MM.1S (cell line): ENCODE measurements at regions not wholly inside any gene's neighbourhood (a gene's known extent, or its start where the extent isn't known, plus 50 kb on each side); places are given as distances from the start of the nearest gene placed in this dataset.

Experiments used
- DNase-seq: peaks from one replicate; pipeline ENCODE4 v3.0.0-alpha.2; 2015
- H2AFZ ChIP-seq: fragments of 300-600 bp; sonication (generic); 2 replicates; pipeline ENCODE4 v1.6.0; 2016; ENCODE audit warnings: antibody characterized with exemption, low read length
- H3F3A ChIP-seq: fragments of 300-600 bp; sonication (generic); 2 replicates; pipeline ENCODE4 v1.6.1; 2016; ENCODE audit warnings: mild to moderate bottlenecking, antibody characterized with exemption, low read length, moderate library complexity, mixed read lengths; ENCODE audit not compliant: insufficient read depth
- H3K27ac ChIP-seq: fragments of 300-600 bp; sonication (generic); 2 replicates; pipeline ENCODE4 v1.5.1; 2016; ENCODE audit warnings: mild to moderate bottlenecking, low read length
- H3K27me3 ChIP-seq: fragments of 300-600 bp; sonication (generic); replicated peaks from 2 replicates; pipeline ENCODE4 v1.6.0; 2016; ENCODE audit warnings: low read length; ENCODE audit not compliant: insufficient read depth
- H3K36me3 ChIP-seq: fragments of 300-600 bp; sonication (generic); replicated peaks from 2 replicates; pipeline ENCODE4 v1.6.1; 2016; ENCODE audit warnings: mild to moderate bottlenecking, low read length, mixed read lengths; ENCODE audit not compliant: insufficient read depth
- H3K4me1 ChIP-seq: fragments of 300-600 bp; sonication (generic); 2 replicates; pipeline ENCODE4 v1.6.1; 2016; ENCODE audit warnings: low read length, mixed read lengths
- H3K4me2 ChIP-seq: fragments of 300-600 bp; sonication (generic); 2 replicates; pipeline ENCODE4 v1.6.0; 2016; ENCODE audit warnings: low read depth, low read length
- H3K4me3 ChIP-seq: fragments of 300-600 bp; sonication (generic); 2 replicates; pipeline ENCODE4 v1.5.1; 2016; ENCODE audit warnings: low read length, mixed read lengths
- H3K79me2 ChIP-seq: fragments of 300-600 bp; sonication (generic); 2 replicates; pipeline ENCODE4 v1.6.1; 2016; ENCODE audit warnings: mixed run types, low read length, mixed read lengths
- H3K9ac ChIP-seq: fragments of 300-600 bp; sonication (generic); 2 replicates; pipeline ENCODE4 v1.6.1; 2016; ENCODE audit warnings: low read length, mixed read lengths
- H3K9me2 ChIP-seq: fragments of 300-600 bp; sonication (generic); replicated peaks from 2 replicates; pipeline ENCODE4 v1.6.1; 2016; ENCODE audit warnings: mild to moderate bottlenecking, low read length, mixed read lengths; ENCODE audit not compliant: insufficient read depth
- H3K9me3 ChIP-seq: fragments of 300-600 bp; sonication (generic); replicated peaks from 2 replicates; pipeline ENCODE4 v1.6.1; 2016; ENCODE audit warnings: mild to moderate bottlenecking, low read length, mixed read lengths; ENCODE audit not compliant: insufficient read depth
- H4K20me1 ChIP-seq: fragments of 300-600 bp; sonication (generic); 2 replicates; pipeline ENCODE4 v1.6.1; 2016; ENCODE audit warnings: mild to moderate bottlenecking, low read length, moderate library complexity, mixed read lengths; ENCODE audit not compliant: insufficient read depth
- CTCF ChIP-seq: fragments of 300-600 bp; sonication (generic); IDR thresholded peaks from 2 replicates; pipeline ENCODE4 v1.5.1; 2016; ENCODE audit warnings: antibody characterized with exemption, low read length, mixed read lengths
- EZH2 ChIP-seq: fragments of 300-600 bp; sonication (generic); optimal IDR thresholded peaks from 2 replicates; pipeline ENCODE3; 2017; ENCODE audit warnings: low read depth, mild to moderate bottlenecking, antibody characterized with exemption, low read length, mixed read lengths
- EZH2phosphoT487 ChIP-seq: fragments of 300-600 bp; sonication (generic); IDR thresholded peaks from 2 replicates; pipeline ENCODE4 v1.6.1; 2018; ENCODE audit warnings: antibody characterized with exemption, low read length

GRCh38 chr9:103902263-103902662 is 191.8 kb upstream of the SMC2 start:
- Histone ChIP-seq H2AFZ (no peak overlapping the region), H3K79me2 (no peaks in the 10 kb centered on the region), H3K27me3 (no peaks in the 10 kb centered on the region), H4K20me1 (no peaks in the 10 kb centered on the region), H3F3A (no peaks in the 10 kb centered on the region), H3K9ac (no peak overlapping the region), H3K4me2 (no peak overlapping the region), H3K36me3 (no peaks in the 10 kb centered on the region), H3K27ac (no peak overlapping the region), H3K9me2 (no peaks in the 10 kb centered on the region), H3K9me3 (no peaks in the 10 kb centered on the region), H3K4me3 (no peak overlapping the region), H3K4me1 (no peaks in the 10 kb centered on the region)
- no peak for TF ChIP-seq EZH2phosphoT487
- no peak for TF ChIP-seq CTCF
- TF ChIP-seq EZH2: no peak
- DNase-seq: peak; percentile 49

GRCh38 chr9:103904242-103904641 is 189.9 kb upstream of the SMC2 start:
- no peak overlapping the region for H3K4me3 ChIP-seq
- H3K79me2 ChIP-seq: no peaks in the 10 kb centered on the region
- no peaks in the 10 kb centered on the region for H3K36me3 ChIP-seq
- H3K27me3 ChIP-seq: no peaks in the 10 kb centered on the region
- H3K9me2 ChIP-seq: no peaks in the 10 kb centered on the region
- no peak for DNase-seq
- no peak overlapping the region for H3K9ac ChIP-seq
- no peaks in the 10 kb centered on the region for H4K20me1 ChIP-seq
- no peaks in the 10 kb centered on the region for H3K9me3 ChIP-seq
- no peaks in the 10 kb centered on the region for H3F3A ChIP-seq
- TF ChIP-seq EZH2 (no peak), EZH2phosphoT487 (no peak), CTCF (no peak)
- H2AFZ ChIP-seq: no peak overlapping the region
- H3K27ac ChIP-seq: no peak overlapping the region
- no peak overlapping the region for H3K4me2 ChIP-seq
- H3K4me1 ChIP-seq: no peaks in the 10 kb centered on the region

GRCh38 chr9:103913899-103914298 is 180.2 kb upstream of the SMC2 start:
- Histone ChIP-seq H3K4me3 (no peak overlapping the region), H3K79me2 (no peaks in the 10 kb centered on the region), H3K9me2 (no peaks in the 10 kb centered on the region), H3K9me3 (no peaks in the 10 kb centered on the region), H3F3A (no peaks in the 10 kb centered on the region), H3K27me3 (no peaks in the 10 kb centered on the region), H2AFZ (no peak overlapping the region), H3K36me3 (no peaks in the 10 kb centered on the region), H4K20me1 (no peaks in the 10 kb centered on the region), H3K27ac (no peak overlapping the region), H3K4me1 (no peaks in the 10 kb centered on the region), H3K4me2 (no peak overlapping the region), H3K9ac (no peak overlapping the region)
- no peak for TF ChIP-seq EZH2phosphoT487
- no peak for TF ChIP-seq EZH2
- TF ChIP-seq CTCF: no peak
- DNase-seq: no peak
